A673 (cell line): ENCODE measurements at regions not wholly inside any gene's neighbourhood (a gene's known extent, or its start where the extent isn't known, plus 50 kb on each side); places are given as distances from the start of the nearest gene placed in this dataset.

Experiments
- BruUV-seq: library from RNA; stranded (reverse); fragments of 400-500 nt; replicated peaks from 2 replicates; lab custom pipeline; 2021; lab: Mats Ljungman, UMichigan
- CTCF ChIA-PET: fragments of 300-600 bp; sonication (Branson Sonifier 250); formaldehyde crosslinking; loops from one replicate; lab custom pipeline; 2022; ENCODE audit warnings: antibody characterized with exemption; lab: Charles Lee
- POLR2A ChIA-PET: fragments of 300-600 bp; sonication (Branson Sonifier 250); formaldehyde crosslinking; loops from one replicate; lab custom pipeline; 2022; ENCODE audit warnings: antibody characterized with exemption; ENCODE audit not compliant: low non-redundant PET; lab: Charles Lee
- DNase-seq: peaks from one replicate; pipeline ENCODE4 v3.0.0-alpha.2; 2015; ENCODE audit warnings: low spot score
- H3K27ac ChIP-seq: fragments of 200-600 bp; sonication (generic); 2 replicates; pipeline ENCODE4 v1.5.1; 2016; ENCODE audit warnings: mixed run types, low read depth, mild to moderate bottlenecking, mixed read lengths, antibody characterized with exemption, low read length; ENCODE audit not compliant: poor library complexity, severe bottlenecking
- H3K27me3 ChIP-seq: fragments of 200-600 bp; sonication (generic); replicated peaks from 2 replicates; pipeline ENCODE4 v1.6.1; 2017; ENCODE audit warnings: mixed run types, low read depth, mild to moderate bottlenecking, mixed read lengths, antibody characterized with exemption, low read length; ENCODE audit not compliant: insufficient read depth, poor library complexity
- H3K36me3 ChIP-seq: fragments of 200-600 bp; sonication (generic); 2 replicates; pipeline ENCODE4 v1.6.1; 2016; ENCODE audit warnings: mixed run types, mild to moderate bottlenecking, mixed read lengths, antibody characterized with exemption, low read length; ENCODE audit not compliant: insufficient read depth, poor library complexity, severe bottlenecking
- H3K4me1 ChIP-seq: fragments of 200-600 bp; sonication (generic); 2 replicates; pipeline ENCODE4 v1.6.1; 2017; ENCODE audit warnings: mixed run types, mild to moderate bottlenecking, mixed read lengths, antibody characterized with exemption, low read length; ENCODE audit not compliant: insufficient read depth, poor library complexity, severe bottlenecking
- H3K4me3 ChIP-seq: fragments of 200-600 bp; sonication (generic); 2 replicates; pipeline ENCODE4 v1.5.1; 2016; ENCODE audit warnings: low read depth, mixed run types, mild to moderate bottlenecking, mixed read lengths, low read length; ENCODE audit not compliant: poor library complexity, severe bottlenecking
- H3K9me3 ChIP-seq: fragments of 200-600 bp; sonication (generic); 2 replicates; pipeline ENCODE4 v1.6.1; 2016; ENCODE audit warnings: mixed run types, low read depth, mild to moderate bottlenecking, mixed read lengths, antibody characterized with exemption, low read length; ENCODE audit not compliant: poor library complexity, severe bottlenecking
- EZH2 ChIP-seq: fragments of 200-600 bp; sonication (generic); IDR thresholded peaks from 2 replicates; pipeline ENCODE4 v1.6.1; 2017; ENCODE audit warnings: borderline replicate concordance, low read depth, mild to moderate bottlenecking, mixed read lengths, antibody characterized with exemption, low read length; ENCODE audit not compliant: poor library complexity, severe bottlenecking
- intact Hi-C: fragments of 100-400 bp; cut with micrococcal nuclease; formaldehyde crosslinking; loops from one replicate; pipeline ENCODE4 v1.10.0; 2022; ENCODE audit not compliant: unreplicated experiment
- TF ChIP-seq, protein P1 (sequence below): fragments of 300-800, 200-600 bp; sonication (generic); conservative IDR thresholded peaks from 2 replicates; pipeline ENCODE4 v1.5.1; 2017; ENCODE audit warnings: low read depth, mild to moderate bottlenecking, antibody characterized with exemption, low read length, moderate library complexity, mixed read lengths

DNA sequence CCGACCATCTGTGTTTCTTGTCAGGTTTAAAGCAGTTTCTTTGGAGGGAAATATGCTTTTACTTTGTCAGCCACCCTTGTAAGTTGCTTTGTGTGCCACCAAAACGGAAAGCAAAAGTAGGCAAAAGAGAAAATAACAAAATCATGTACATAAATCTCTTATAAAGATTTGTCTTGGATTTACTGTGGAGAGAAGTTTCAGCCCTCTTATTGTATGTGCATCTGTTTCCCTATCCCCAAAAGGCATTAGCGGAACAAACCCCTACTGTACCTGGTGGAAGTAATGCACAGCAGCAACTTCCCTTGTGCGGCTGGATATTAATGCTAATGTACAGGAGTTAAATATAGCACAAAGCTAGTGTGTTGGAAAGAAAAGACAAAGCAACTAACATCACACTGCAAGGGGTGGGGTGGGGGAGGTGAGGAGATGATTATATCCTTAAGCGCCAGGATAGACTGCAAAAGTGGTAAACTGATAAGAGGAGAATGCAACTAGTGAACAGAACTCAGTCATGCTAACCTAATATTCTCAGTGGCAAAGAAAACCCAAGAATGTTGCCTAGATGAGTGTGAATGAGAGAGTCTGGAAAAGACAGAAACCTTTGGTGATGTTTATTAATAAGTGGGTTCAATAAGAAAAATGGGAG, 396.5 kb upstream of the MEF2C start:
- no TSS peak for BruUV-seq
- no peak overlapping the region for H3K4me3 ChIP-seq

DNA sequence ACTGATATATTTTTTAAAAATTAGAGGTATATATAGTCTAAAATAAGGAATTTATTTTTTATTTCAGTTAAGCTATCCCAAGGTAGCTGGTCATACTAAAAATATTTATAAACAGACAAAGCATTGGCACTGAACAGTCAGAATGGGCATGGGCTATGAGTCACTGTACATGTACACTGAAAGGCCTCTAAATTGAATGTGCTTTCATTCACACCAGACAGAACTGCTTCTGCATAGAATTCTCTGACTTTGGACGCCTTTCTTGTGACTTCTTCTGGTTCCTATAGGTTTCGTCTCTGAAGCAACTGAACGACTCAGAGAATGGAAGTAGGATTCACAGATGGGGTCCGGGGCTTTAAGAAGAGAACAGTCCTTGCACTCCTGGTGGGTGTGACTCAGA, 394.8 kb upstream of the MEF2C start:
- Histone ChIP-seq H3K36me3 (no peaks in the 10 kb centered on the region), H3K27me3 (no peaks in the 10 kb centered on the region), H3K9me3 (no peaks in the 10 kb centered on the region), H3K4me1 (no peaks in the 10 kb centered on the region), H3K4me3 (no peak overlapping the region), H3K27ac (no peak overlapping the region)
- ChIA-PET CTCF (no interaction called here), POLR2A (no interaction called here)
- intact Hi-C loops: no loop called here
- DNase-seq: no peak
- TF ChIP-seq EZH2: no peak
- TF ChIP-seq, protein P1, sequence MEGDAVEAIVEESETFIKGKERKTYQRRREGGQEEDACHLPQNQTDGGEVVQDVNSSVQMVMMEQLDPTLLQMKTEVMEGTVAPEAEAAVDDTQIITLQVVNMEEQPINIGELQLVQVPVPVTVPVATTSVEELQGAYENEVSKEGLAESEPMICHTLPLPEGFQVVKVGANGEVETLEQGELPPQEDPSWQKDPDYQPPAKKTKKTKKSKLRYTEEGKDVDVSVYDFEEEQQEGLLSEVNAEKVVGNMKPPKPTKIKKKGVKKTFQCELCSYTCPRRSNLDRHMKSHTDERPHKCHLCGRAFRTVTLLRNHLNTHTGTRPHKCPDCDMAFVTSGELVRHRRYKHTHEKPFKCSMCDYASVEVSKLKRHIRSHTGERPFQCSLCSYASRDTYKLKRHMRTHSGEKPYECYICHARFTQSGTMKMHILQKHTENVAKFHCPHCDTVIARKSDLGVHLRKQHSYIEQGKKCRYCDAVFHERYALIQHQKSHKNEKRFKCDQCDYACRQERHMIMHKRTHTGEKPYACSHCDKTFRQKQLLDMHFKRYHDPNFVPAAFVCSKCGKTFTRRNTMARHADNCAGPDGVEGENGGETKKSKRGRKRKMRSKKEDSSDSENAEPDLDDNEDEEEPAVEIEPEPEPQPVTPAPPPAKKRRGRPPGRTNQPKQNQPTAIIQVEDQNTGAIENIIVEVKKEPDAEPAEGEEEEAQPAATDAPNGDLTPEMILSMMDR: no peak
- BruUV-seq: no TSS peak

More for the DNA sequence above, 396.5 kb upstream of the MEF2C start:
- ChIA-PET CTCF (no interaction called here), POLR2A (no interaction called here)
- Histone ChIP-seq H3K27me3 (no peaks in the 10 kb centered on the region), H3K9me3 (no peaks in the 10 kb centered on the region), H3K27ac (no peak overlapping the region), H3K4me1 (no peaks in the 10 kb centered on the region), H3K36me3 (no peaks in the 10 kb centered on the region)
- intact Hi-C loops: no loop called here
- DNase-seq: no peak
- no peak for TF ChIP-seq EZH2
- TF ChIP-seq, protein P1: no peak

DNA sequence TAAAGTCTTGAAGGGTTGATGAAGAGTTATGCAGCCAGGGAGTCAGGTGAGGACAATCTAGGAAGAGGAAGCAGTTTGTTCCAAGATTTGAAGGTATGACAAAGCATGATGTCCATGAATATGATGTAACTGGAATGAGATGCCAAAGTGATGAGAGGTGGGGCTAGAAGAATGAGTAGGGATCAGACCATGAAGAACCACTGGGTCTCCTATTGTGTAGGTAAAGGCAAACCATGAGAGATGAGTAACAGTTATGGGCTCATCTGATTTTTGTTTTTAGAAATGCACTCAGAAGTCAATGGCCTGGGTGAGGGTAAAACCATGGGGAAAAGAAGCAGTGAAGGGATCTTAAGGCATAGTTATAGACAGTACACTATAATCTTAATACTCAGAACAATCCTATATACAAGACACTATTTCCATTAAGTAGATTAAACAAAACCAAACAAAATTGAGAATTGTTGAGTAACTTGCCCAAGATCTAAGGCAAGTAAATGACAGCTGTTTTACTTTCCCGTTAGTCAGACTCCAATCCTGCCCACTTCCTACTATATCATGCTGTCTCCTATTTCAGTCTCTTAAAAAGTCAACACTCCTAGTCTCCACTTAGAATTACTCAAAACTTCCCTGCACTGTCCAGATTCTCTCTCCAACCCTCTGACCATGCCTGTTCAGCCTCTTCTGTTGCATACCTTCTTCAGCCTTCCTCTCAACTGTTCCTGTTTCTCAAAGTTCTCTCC, 393.8 kb upstream of the MEF2C start:
- intact Hi-C loops: no loop called here
- Histone ChIP-seq H3K9me3 (no peaks in the 10 kb centered on the region), H3K4me3 (no peak overlapping the region), H3K36me3 (no peaks in the 10 kb centered on the region), H3K27me3 (no peaks in the 10 kb centered on the region), H3K4me1 (no peaks in the 10 kb centered on the region), H3K27ac (no peak overlapping the region)
- ChIA-PET CTCF (no interaction called here), POLR2A (no interaction called here)
- BruUV-seq: no TSS peak
- no peak for DNase-seq
- no peak for TF ChIP-seq EZH2
- TF ChIP-seq, protein P1: no peak
